HEK293 (cell line): ENCODE measurements at regions not wholly inside any gene's neighbourhood (a gene's known extent, or its start where the extent isn't known, plus 50 kb on each side); places are given as distances from the start of the nearest gene placed in this dataset.
A peak's percentile ranks its signal among the peaks of the same experiment; 100 is the strongest.

Experiments used
- CTCF ChIA-PET: fragments of 350-600 bp; formaldehyde crosslinking; extraction: SDS; loops from one replicate; lab custom pipeline; 2021; ENCODE audit warnings: antibody characterized with exemption; lab: Yijun Ruan, JAX
- POLR2A ChIA-PET: fragments of 300-600 bp; formaldehyde crosslinking; extraction: SDS; loops from one replicate; lab custom pipeline; 2020; ENCODE audit warnings: antibody characterized with exemption, inconsistent platforms; lab: Yijun Ruan, JAX
- H3K27ac ChIP-seq: fragments of 200-500 bp; sonication (Bioruptor generic); 2 replicates; pipeline ENCODE4 v1.5.1; 2014; ENCODE audit warnings: low read depth, low read length, control low read depth, inconsistent platforms; ENCODE audit errors: extremely low read depth
- H3K36me3 ChIP-seq, 2 experiments: fragments of 200-500 bp in 1 of 2; sonication (Bioruptor generic) in 1 of 2; 1 replicate in 1 of 2; 2 replicates in 1 of 2; pipeline ENCODE4 v1.5.1; 2014 to 2017; ENCODE audit warnings: inconsistent platforms in 2 of 2, low read length in 2 of 2; ENCODE audit not compliant: control insufficient read depth in 2 of 2, insufficient read depth in 1 of 2
- H3K4me1 ChIP-seq: fragments of 200-500 bp; sonication (Bioruptor generic); 2 replicates; pipeline ENCODE4 v1.5.1; 2014; ENCODE audit warnings: mild to moderate bottlenecking, low read length, inconsistent platforms; ENCODE audit not compliant: control insufficient read depth, insufficient read depth
- H3K4me3 ChIP-seq: 2 replicates; pipeline ENCODE4 v1.5.1; 2011; ENCODE audit warnings: low read depth, mild to moderate bottlenecking, control low read depth, low read length, moderate library complexity
- H3K9me3 ChIP-seq: fragments of 200-500 bp; sonication (Bioruptor generic); 2 replicates; pipeline ENCODE4 v1.5.1; 2014; ENCODE audit warnings: low read depth, low read length, inconsistent platforms; ENCODE audit not compliant: control insufficient read depth, insufficient read depth
- BCL11B ChIP-seq: fragments of 450-650 bp; formaldehyde crosslinking; IDR thresholded peaks from 2 replicates; pipeline ENCODE4 v1.5.1; 2016; ENCODE audit warnings: low read depth, missing biosample characterization, missing genetic modification characterization
- IKZF3 ChIP-seq: fragments of 450-650 bp; IDR thresholded peaks from 2 replicates; pipeline ENCODE4 v1.5.0; 2018; ENCODE audit warnings: missing biosample characterization, mild to moderate bottlenecking, missing genetic modification characterization, moderate library complexity
- KLF8 ChIP-seq: fragments of 450-650 bp; formaldehyde crosslinking; IDR thresholded peaks from 2 replicates; pipeline ENCODE4 v1.5.1; 2016; ENCODE audit warnings: missing biosample characterization, missing genetic modification characterization
- MZF1 ChIP-seq: fragments of 450-650 bp; formaldehyde crosslinking; IDR thresholded peaks from 2 replicates; pipeline ENCODE4 v1.5.1; 2017; ENCODE audit warnings: missing biosample characterization, missing genetic modification characterization, borderline replicate concordance
- SCRT1 ChIP-seq: fragments of 450-650 bp; formaldehyde crosslinking; IDR thresholded peaks from 2 replicates; pipeline ENCODE4 v1.5.1; 2016; ENCODE audit warnings: missing biosample characterization, missing genetic modification characterization, borderline replicate concordance
- ZFP3 ChIP-seq: fragments of 450-650 bp; formaldehyde crosslinking; IDR thresholded peaks from 2 replicates; pipeline ENCODE4 v1.5.1; 2016; ENCODE audit warnings: low read depth, missing biosample characterization, missing genetic modification characterization
- ZNF19 ChIP-seq: fragments of 450-650 bp; formaldehyde crosslinking; IDR thresholded peaks from 2 replicates; pipeline ENCODE4; 2016; ENCODE audit warnings: missing biosample characterization, missing genetic modification characterization, low read depth
- ZNF214 ChIP-seq: fragments of 450-650 bp; formaldehyde crosslinking; IDR thresholded peaks from 2 replicates; pipeline ENCODE4 v1.5.1; 2017; ENCODE audit warnings: missing biosample characterization, mild to moderate bottlenecking, missing genetic modification characterization, borderline replicate concordance
- ZNF404 ChIP-seq: fragments of 450-650 bp; formaldehyde crosslinking; IDR thresholded peaks from 2 replicates; pipeline ENCODE4 v1.5.1; 2017; ENCODE audit warnings: missing biosample characterization, missing genetic modification characterization
- ZNF596 ChIP-seq: fragments of 450-650 bp; IDR thresholded peaks from 2 replicates; pipeline ENCODE4 v1.5.0; 2018; ENCODE audit warnings: missing biosample characterization, mild to moderate bottlenecking, missing genetic modification characterization, moderate library complexity
- ZNF629 ChIP-seq: fragments of 450-650 bp; formaldehyde crosslinking; IDR thresholded peaks from 2 replicates; pipeline ENCODE4 v1.5.1; 2017; ENCODE audit warnings: missing biosample characterization, missing genetic modification characterization
- ZNF660 ChIP-seq: fragments of 450-650 bp; IDR thresholded peaks from 2 replicates; pipeline ENCODE4 v1.5.1; 2018; ENCODE audit warnings: missing biosample characterization, mild to moderate bottlenecking, missing genetic modification characterization
- ZNF670 ChIP-seq: fragments of 450-650 bp; formaldehyde crosslinking; IDR thresholded peaks from 2 replicates; pipeline ENCODE4 v1.5.1; 2016; ENCODE audit warnings: missing biosample characterization, missing genetic modification characterization, low read depth
- ZNF701 ChIP-seq: fragments of 450-650 bp; formaldehyde crosslinking; IDR thresholded peaks from 2 replicates; pipeline ENCODE4 v1.5.1; 2016; ENCODE audit warnings: missing biosample characterization, missing genetic modification characterization
- ZNF776 ChIP-seq: fragments of 450-650 bp; formaldehyde crosslinking; IDR thresholded peaks from 2 replicates; pipeline ENCODE4 v1.5.0; 2017; ENCODE audit warnings: missing biosample characterization, missing genetic modification characterization, borderline replicate concordance
- TF ChIP-seq, protein P1 (sequence below): fragments of 450-650 bp; IDR thresholded peaks from 2 replicates; pipeline ENCODE4 v1.5.1; 2018; ENCODE audit warnings: missing biosample characterization, mild to moderate bottlenecking, missing genetic modification characterization
- TF ChIP-seq, protein P2 (sequence below): fragments of 450-650 bp; formaldehyde crosslinking; IDR thresholded peaks from 2 replicates; pipeline ENCODE4 v1.5.1; 2017; ENCODE audit warnings: missing biosample characterization, missing genetic modification characterization
- TF ChIP-seq, protein P3 (sequence below): fragments of 450-650 bp; formaldehyde crosslinking; IDR thresholded peaks from 2 replicates; pipeline ENCODE4 v1.5.0; 2017; ENCODE audit warnings: missing biosample characterization, missing genetic modification characterization, borderline replicate concordance
- TF ChIP-seq, protein P4 (sequence below): fragments of 450-650 bp; formaldehyde crosslinking; IDR thresholded peaks from 2 replicates; pipeline ENCODE4 v1.5.1; 2016; ENCODE audit warnings: missing biosample characterization, missing genetic modification characterization
- TF ChIP-seq, protein P5 (sequence below): fragments of 450-650 bp; formaldehyde crosslinking; conservative IDR thresholded peaks from 2 replicates; pipeline ENCODE4 v1.5.1; 2016; ENCODE audit warnings: low read depth, missing biosample characterization, missing genetic modification characterization
- TF ChIP-seq, protein P6 (sequence below): fragments of 450-650 bp; formaldehyde crosslinking; optimal IDR thresholded peaks from 2 replicates; pipeline ENCODE3; 2016; ENCODE audit warnings: missing biosample characterization, mild to moderate bottlenecking, missing genetic modification characterization

DNA sequence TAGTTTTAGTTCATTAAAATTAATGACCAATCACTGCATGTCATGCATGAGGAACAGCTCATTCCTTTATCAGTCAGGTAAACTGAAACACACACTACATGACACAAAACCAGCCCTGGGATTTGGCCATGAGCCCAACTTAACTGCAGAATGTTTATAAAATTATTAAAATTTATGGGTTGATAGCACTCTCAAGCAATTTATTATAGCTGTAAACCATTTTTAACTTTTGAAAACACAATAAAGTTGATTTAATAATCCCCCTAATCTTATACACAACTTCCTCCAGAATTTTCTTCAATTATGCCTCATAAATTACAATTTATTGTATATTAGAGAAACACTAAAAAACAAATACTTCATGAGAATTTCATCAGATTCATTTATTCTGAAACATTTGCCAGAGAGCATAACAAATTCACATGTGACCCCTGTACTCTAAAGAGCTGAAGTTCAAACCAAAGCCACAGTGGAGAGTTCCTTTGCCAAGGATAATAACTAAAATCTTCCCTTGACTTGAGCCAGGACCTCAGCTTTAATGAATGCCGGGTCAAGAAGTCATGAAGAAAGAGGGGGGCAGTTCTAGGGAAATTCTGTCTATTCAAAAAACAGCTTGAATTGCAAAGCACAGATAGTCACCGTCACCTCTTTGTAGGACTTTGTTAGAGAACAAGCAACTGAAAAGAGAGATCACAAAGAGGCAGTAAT, 763.7 kb upstream of the GRAMD2B start (continued):
- TF ChIP-seq, protein P1, sequence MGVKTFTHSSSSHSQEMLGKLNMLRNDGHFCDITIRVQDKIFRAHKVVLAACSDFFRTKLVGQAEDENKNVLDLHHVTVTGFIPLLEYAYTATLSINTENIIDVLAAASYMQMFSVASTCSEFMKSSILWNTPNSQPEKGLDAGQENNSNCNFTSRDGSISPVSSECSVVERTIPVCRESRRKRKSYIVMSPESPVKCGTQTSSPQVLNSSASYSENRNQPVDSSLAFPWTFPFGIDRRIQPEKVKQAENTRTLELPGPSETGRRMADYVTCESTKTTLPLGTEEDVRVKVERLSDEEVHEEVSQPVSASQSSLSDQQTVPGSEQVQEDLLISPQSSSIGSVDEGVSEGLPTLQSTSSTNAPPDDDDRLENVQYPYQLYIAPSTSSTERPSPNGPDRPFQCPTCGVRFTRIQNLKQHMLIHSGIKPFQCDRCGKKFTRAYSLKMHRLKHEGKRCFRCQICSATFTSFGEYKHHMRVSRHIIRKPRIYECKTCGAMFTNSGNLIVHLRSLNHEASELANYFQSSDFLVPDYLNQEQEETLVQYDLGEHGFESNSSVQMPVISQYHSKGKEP (tag by site-specific recombination) = peak; percentile 100
- TF ChIP-seq, protein P2, sequence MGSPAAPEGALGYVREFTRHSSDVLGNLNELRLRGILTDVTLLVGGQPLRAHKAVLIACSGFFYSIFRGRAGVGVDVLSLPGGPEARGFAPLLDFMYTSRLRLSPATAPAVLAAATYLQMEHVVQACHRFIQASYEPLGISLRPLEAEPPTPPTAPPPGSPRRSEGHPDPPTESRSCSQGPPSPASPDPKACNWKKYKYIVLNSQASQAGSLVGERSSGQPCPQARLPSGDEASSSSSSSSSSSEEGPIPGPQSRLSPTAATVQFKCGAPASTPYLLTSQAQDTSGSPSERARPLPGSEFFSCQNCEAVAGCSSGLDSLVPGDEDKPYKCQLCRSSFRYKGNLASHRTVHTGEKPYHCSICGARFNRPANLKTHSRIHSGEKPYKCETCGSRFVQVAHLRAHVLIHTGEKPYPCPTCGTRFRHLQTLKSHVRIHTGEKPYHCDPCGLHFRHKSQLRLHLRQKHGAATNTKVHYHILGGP (tag by site-specific recombination) = peak; percentile 93
- TF ChIP-seq MZF1 (tag by site-specific recombination) = peak; percentile 75; the same call in 1 of the 2 replicates
- TF ChIP-seq IKZF3 = peak; percentile 87
- TF ChIP-seq, protein P3, sequence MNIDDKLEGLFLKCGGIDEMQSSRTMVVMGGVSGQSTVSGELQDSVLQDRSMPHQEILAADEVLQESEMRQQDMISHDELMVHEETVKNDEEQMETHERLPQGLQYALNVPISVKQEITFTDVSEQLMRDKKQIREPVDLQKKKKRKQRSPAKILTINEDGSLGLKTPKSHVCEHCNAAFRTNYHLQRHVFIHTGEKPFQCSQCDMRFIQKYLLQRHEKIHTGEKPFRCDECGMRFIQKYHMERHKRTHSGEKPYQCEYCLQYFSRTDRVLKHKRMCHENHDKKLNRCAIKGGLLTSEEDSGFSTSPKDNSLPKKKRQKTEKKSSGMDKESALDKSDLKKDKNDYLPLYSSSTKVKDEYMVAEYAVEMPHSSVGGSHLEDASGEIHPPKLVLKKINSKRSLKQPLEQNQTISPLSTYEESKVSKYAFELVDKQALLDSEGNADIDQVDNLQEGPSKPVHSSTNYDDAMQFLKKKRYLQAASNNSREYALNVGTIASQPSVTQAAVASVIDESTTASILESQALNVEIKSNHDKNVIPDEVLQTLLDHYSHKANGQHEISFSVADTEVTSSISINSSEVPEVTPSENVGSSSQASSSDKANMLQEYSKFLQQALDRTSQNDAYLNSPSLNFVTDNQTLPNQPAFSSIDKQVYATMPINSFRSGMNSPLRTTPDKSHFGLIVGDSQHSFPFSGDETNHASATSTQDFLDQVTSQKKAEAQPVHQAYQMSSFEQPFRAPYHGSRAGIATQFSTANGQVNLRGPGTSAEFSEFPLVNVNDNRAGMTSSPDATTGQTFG (tag by site-specific recombination) = peak; percentile 81; the same call in 1 of the 2 replicates
- no peak for TF ChIP-seq ZNF404 (tag by site-specific recombination)
- peak; percentile 73 for TF ChIP-seq ZNF629 (tag by site-specific recombination)

DNA sequence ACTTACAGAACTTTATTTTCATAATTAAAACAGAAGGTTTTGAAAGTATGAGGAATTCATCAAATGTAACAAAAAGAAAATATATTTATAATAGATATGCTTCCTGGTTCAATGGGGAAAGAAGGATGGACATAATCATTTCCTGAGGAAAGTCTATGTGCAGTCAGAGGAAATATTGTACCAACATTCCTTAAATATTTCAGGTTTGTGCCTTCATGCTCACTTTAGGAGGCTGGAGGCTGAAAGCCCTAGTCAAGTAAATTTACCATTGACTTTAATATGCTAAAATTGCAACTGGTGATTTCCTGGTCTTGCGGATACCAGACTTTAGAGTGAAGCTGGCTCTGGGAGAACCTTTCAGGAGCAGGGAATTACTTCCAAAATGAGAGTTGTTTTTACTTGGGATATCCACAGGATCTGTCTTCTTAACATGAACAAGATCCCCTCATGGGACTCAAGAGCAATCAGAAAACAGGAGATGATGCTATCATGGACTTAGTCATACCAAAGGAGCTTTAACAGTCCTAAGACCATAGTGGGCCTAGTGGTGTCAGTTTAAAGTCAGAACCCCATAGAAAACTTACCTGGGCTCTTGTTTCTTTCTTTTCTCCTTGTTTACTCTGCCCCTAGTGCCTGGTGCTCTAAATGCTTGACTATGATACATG, 762.8 kb upstream of the GRAMD2B start:
- Histone ChIP-seq H3K4me3 (no peak overlapping the region), H3K27ac (no peak overlapping the region; the same call in 1 of the 2 replicates), H3K36me3 (no peaks in the 10 kb centered on the region), H3K9me3 (no peaks in the 10 kb centered on the region), H3K4me1 (peaks cover 20% of the 10 kb centered on the region)
- POLR2A ChIA-PET = no interaction called here
- CTCF ChIA-PET = interaction anchor here (0.5 to 0.6 kb wide), 2 partner anchors 19 to 458 kb away, joined by 3 to 4 read pairs; no protein-coding TSS in a partner anchor
- TF ChIP-seq ZNF776 (no peak), KLF8 (tag by site-specific recombination) (no peak), ZNF670 (no peak), ZNF701 (tag by site-specific recombination) (no peak), BCL11B (tag by site-specific recombination) (no peak), ZNF214 (tag by site-specific recombination) (no peak), ZNF660 (no peak), ZFP3 (tag by site-specific recombination) (no peak), ZNF596 (tag by site-specific recombination) (no peak), ZNF19 (tag by site-specific recombination) (no peak), SCRT1 (tag by site-specific recombination) (no peak)
- TF ChIP-seq, protein P4, sequence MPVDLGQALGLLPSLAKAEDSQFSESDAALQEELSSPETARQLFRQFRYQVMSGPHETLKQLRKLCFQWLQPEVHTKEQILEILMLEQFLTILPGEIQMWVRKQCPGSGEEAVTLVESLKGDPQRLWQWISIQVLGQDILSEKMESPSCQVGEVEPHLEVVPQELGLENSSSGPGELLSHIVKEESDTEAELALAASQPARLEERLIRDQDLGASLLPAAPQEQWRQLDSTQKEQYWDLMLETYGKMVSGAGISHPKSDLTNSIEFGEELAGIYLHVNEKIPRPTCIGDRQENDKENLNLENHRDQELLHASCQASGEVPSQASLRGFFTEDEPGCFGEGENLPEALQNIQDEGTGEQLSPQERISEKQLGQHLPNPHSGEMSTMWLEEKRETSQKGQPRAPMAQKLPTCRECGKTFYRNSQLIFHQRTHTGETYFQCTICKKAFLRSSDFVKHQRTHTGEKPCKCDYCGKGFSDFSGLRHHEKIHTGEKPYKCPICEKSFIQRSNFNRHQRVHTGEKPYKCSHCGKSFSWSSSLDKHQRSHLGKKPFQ (tag by site-specific recombination) = no peak
- TF ChIP-seq, protein P5, sequence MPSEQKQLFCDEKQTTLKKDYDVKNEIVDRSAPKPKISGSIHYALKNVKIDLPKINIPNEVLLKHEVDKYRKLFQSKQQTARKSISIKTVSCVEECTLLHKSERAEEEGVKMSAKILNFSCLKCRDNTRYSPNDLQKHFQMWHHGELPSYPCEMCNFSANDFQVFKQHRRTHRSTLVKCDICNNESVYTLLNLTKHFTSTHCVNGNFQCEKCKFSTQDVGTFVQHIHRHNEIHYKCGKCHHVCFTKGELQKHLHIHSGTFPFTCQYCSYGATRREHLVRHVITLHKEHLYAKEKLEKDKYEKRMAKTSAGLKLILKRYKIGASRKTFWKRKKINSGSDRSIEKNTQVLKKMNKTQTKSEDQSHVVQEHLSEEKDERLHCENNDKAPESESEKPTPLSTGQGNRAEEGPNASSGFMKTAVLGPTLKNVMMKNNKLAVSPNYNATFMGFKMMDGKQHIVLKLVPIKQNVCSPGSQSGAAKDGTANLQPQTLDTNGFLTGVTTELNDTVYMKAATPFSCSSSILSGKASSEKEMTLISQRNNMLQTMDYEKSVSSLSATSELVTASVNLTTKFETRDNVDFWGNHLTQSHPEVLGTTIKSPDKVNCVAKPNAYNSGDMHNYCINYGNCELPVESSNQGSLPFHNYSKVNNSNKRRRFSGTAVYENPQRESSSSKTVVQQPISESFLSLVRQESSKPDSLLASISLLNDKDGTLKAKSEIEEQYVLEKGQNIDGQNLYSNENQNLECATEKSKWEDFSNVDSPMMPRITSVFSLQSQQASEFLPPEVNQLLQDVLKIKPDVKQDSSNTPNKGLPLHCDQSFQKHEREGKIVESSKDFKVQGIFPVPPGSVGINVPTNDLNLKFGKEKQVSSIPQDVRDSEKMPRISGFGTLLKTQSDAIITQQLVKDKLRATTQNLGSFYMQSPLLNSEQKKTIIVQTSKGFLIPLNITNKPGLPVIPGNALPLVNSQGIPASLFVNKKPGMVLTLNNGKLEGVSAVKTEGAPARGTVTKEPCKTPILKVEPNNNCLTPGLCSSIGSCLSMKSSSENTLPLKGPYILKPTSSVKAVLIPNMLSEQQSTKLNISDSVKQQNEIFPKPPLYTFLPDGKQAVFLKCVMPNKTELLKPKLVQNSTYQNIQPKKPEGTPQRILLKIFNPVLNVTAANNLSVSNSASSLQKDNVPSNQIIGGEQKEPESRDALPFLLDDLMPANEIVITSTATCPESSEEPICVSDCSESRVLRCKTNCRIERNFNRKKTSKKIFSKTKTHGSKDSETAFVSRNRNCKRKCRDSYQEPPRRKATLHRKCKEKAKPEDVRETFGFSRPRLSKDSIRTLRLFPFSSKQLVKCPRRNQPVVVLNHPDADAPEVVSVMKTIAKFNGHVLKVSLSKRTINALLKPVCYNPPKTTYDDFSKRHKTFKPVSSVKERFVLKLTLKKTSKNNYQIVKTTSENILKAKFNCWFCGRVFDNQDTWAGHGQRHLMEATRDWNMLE = no peak
- TF ChIP-seq, protein P6, sequence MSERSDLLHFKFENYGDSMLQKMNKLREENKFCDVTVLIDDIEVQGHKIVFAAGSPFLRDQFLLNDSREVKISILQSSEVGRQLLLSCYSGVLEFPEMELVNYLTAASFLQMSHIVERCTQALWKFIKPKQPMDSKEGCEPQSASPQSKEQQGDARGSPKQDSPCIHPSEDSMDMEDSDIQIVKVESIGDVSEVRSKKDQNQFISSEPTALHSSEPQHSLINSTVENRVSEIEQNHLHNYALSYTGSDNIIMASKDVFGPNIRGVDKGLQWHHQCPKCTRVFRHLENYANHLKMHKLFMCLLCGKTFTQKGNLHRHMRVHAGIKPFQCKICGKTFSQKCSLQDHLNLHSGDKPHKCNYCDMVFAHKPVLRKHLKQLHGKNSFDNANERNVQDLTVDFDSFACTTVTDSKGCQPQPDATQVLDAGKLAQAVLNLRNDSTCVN (tag by site-specific recombination) = no peak
